Bronchial epithelial cell (primary cell): ENCODE measurements at regions not wholly inside any gene's neighbourhood (a gene's known extent, or its start where the extent isn't known, plus 50 kb on each side); places are given as distances from the start of the nearest gene placed in this dataset.
A peak's percentile ranks its signal among the peaks of the same experiment; 100 is the strongest.

Source experiments
- DNase-seq: peaks from one replicate; pipeline ENCODE4 v3.0.0-alpha.2; 2010; ENCODE audit warnings: low read depth
- FAIRE-seq: peaks from 2 replicates; lab custom pipeline; 2011; peaks lifted over from hg19 to GRCh38; lab: Jason Lieb, UNC
- H3K27me3 ChIP-seq: 2 replicates; pipeline ENCODE4 v1.5.1; 2011; ENCODE audit warnings: low read length; ENCODE audit not compliant: control insufficient read depth, insufficient read depth
- H3K36me3 ChIP-seq: 2 replicates; pipeline ENCODE4 v1.5.1; 2011; ENCODE audit warnings: low read length; ENCODE audit not compliant: control insufficient read depth, insufficient read depth
- H3K4me3 ChIP-seq: 2 replicates; pipeline ENCODE4 v1.5.1; 2011; ENCODE audit warnings: mild to moderate bottlenecking, low read depth, low read length, control low read depth
- TF ChIP-seq, protein P1 (sequence below): IDR thresholded peaks from 2 replicates; pipeline ENCODE4 v1.5.1; 2011; ENCODE audit warnings: mild to moderate bottlenecking, moderate library complexity, low read length, control low read depth, inconsistent platforms; ENCODE audit not compliant: insufficient read depth, severe bottlenecking

DNA sequence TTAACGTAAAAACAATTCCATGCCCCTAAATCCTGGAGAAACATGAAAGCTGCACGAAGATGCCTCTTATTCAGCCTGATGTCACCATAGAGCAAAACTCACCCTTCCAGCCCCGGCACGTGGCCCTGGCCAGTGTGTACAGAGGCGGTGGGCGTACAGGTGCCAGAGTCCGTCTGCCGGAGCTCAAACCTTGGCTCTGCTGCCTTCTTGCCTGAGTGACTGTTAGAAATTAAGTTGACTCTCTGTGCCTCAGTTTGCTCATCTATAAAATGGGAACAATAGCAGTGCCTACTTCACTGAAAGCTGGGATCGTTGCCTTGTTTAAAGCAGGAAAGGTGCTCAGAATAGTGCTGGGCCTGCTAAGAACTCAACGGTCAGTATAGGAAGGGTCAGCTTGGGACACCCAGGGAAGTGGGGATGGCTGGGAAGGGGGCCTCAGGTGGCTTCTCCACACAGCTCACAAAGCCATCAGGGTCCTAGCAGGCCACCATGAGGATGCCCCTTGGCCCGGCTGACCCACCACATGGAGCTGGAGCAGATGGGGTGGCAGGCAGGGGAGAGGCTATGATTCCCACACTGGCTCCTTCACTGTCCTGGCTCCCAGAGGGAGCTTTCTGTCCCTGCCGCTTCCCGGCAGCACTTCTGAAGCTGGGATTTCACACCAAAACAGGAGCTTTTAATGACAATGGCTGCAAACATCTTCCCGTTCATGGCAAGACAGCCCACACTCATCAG is 237.2 kb downstream of the NPHP4 start:
- H3K36me3 ChIP-seq, result no peaks in the 10 kb centered on the region
- DNase-seq (no peak), FAIRE-seq (no peak)
- TF ChIP-seq, protein P1, sequence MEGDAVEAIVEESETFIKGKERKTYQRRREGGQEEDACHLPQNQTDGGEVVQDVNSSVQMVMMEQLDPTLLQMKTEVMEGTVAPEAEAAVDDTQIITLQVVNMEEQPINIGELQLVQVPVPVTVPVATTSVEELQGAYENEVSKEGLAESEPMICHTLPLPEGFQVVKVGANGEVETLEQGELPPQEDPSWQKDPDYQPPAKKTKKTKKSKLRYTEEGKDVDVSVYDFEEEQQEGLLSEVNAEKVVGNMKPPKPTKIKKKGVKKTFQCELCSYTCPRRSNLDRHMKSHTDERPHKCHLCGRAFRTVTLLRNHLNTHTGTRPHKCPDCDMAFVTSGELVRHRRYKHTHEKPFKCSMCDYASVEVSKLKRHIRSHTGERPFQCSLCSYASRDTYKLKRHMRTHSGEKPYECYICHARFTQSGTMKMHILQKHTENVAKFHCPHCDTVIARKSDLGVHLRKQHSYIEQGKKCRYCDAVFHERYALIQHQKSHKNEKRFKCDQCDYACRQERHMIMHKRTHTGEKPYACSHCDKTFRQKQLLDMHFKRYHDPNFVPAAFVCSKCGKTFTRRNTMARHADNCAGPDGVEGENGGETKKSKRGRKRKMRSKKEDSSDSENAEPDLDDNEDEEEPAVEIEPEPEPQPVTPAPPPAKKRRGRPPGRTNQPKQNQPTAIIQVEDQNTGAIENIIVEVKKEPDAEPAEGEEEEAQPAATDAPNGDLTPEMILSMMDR, result no peak
- H3K27me3 ChIP-seq, result no peaks in the 10 kb centered on the region
- H3K4me3 ChIP-seq, result no peak overlapping the region

- no peak for DNase-seq
- FAIRE-seq, result no peak
- Histone ChIP-seq H3K4me3 (no peak overlapping the region), H3K27me3 (no peaks in the 10 kb centered on the region), H3K36me3 (no peaks in the 10 kb centered on the region)
- TF ChIP-seq, protein P1, result no peak
Measured at GRCh38 chr1:5753549-5754421, 238.4 kb downstream of the NPHP4 start.

DNA sequence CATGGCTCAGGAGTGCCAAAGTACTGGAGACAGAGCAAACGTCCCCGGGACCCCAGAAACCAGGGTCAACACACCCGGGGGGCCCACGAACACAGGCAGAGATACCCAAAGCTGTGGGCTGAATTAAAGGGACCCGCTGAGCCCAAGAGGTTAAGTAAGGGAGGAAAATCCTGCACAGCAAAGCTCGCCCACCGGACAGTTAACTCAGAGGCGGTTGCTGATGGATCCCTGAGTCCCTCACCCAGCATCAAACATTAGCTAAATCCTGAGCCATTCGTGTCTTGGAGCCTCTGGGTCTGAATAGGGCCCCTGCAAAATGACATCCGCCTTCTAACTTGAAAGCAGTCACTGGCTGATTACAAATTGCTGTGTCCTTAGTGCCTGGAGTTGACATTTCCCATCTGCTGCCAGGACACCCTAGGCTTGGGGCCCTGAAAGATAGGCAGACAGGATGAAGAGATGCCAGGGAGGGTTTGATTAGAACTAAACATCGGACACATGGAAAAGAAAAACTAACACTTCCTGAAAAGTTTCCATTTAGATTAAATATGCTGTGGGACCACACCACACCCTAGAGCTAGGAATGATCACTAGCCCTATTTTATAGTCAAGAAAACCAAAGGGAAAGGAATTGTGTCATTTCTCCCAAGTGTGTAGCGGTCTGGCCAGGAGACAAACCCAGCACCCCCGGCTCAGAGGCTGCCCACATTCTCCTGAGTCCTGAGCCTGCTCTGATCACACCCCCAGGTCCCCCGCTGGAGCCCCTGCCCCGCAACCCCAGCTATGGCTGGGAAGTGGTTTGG is 239.3 kb downstream of the NPHP4 start:
- TF ChIP-seq, protein P1, result no peak
- FAIRE-seq (no peak), DNase-seq (no peak)
- H3K36me3 ChIP-seq, result no peaks in the 10 kb centered on the region
- H3K4me3 ChIP-seq, result no peak overlapping the region
- no peaks in the 10 kb centered on the region for H3K27me3 ChIP-seq

DNA sequence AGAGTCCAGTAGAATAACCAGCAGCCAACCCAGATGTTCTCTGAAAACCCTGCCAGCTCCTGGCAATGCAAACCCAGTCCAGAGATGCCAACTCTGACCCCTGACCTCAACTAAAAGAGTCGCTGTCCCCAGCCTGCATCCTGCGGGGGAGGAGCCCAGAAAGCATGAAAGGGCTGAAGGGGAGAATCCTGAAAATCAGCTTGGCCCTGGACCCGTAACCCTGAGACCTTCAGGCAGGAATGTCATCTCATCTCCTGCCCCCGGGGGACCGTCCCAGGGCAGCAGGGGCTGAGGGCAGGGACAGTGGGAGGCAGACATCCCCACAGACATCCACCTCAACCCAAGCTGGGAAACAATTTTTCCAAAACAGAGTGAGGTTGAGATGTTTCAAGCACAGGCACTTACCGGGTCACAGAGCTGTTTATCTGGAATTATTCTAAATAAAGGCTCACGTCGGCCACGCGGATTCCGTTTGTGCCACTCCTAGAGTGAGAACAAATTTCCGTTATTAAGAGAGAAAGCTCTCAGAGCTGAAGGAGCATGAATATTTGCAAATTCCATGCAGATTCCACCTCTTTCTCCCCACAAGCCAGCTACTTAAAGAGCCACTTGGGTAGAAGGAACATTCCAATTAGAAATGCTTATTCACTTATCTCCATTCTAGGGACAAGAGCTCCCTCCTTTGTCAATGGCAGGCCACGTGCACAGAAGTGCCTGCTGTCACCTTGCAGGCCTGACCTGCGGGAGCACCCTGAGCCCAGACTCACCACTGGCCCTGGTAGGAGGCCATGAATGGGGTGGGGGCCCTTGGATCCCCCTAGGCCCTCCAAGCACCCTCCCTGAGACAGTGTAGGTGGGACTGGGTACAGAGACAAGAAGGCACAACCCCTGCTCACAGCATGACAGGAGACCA is 240.1 kb downstream of the NPHP4 start:
- Histone ChIP-seq H3K4me3 (no peak overlapping the region), H3K27me3 (no peaks in the 10 kb centered on the region), H3K36me3 (no peaks in the 10 kb centered on the region)
- FAIRE-seq (no peak), DNase-seq (peak; percentile 5)
- TF ChIP-seq, protein P1, result no peak

DNA sequence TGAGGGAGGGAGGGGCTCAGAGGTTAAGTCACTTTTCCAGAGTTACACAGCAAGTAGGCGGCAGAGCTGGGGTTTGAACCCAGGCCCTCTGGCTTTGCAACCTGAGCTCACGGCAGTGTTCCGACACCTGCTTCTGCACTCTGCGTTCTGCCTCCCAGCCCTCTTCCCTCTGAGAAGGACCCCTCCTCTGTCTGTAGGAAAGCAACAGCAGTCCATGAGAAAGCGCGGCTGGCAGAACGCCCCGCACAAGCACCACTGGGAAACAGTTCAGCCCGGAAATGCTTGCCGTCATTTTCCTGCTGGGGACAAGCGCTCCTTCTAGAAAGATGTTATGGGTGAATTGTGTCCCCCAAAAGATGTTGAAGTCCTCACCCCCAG is 241.1 kb downstream of the NPHP4 start:
- DNase-seq (no peak), FAIRE-seq (no peak)
- no peaks in the 10 kb centered on the region for H3K36me3 ChIP-seq
- TF ChIP-seq, protein P1, result no peak
- no peaks in the 10 kb centered on the region for H3K27me3 ChIP-seq
- H3K4me3 ChIP-seq, result no peak overlapping the region
